B cell (primary cell): ENCODE measurements at regions not wholly inside any gene's neighbourhood (a gene's known extent, or its start where the extent isn't known, plus 50 kb on each side); places are given as distances from the start of the nearest gene placed in this dataset.

ENCODE experiments used
- EZH2 ChIP-seq: IDR thresholded peaks from 2 replicates; pipeline ENCODE4 v1.6.1; 2012; ENCODE audit warnings: borderline replicate concordance, low read depth, mild to moderate bottlenecking, moderate library complexity, low read length; ENCODE audit not compliant: insufficient read depth, poor library complexity, severe bottlenecking
- TF ChIP-seq, protein P1 (sequence below): fragments of 200-600 bp; IDR thresholded peaks from one replicate; pipeline ENCODE4 v1.8.0; 2022; ENCODE audit warnings: antibody characterized with exemption, mild to moderate bottlenecking

DNA sequence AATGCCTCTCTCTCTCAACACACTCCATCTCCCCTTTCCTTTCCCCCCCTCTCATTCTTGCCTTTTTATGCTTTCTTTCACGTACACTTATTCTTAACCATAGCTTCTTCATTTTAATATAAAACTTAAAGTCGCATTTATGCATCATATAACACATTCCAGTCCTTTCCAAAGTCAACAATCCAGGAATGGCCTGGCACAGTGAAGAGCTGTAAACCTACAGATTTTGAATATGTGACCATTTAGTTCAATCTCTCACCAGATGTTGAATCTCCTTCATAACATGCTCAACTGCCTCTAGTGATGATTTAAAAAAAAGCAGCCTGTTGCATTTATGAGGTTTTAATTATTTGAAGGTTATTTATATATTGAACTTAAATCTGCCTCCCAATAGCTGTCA, 186.2 kb upstream of the GRAMD2B start:
- TF ChIP-seq, protein P1, sequence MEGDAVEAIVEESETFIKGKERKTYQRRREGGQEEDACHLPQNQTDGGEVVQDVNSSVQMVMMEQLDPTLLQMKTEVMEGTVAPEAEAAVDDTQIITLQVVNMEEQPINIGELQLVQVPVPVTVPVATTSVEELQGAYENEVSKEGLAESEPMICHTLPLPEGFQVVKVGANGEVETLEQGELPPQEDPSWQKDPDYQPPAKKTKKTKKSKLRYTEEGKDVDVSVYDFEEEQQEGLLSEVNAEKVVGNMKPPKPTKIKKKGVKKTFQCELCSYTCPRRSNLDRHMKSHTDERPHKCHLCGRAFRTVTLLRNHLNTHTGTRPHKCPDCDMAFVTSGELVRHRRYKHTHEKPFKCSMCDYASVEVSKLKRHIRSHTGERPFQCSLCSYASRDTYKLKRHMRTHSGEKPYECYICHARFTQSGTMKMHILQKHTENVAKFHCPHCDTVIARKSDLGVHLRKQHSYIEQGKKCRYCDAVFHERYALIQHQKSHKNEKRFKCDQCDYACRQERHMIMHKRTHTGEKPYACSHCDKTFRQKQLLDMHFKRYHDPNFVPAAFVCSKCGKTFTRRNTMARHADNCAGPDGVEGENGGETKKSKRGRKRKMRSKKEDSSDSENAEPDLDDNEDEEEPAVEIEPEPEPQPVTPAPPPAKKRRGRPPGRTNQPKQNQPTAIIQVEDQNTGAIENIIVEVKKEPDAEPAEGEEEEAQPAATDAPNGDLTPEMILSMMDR: no peak
- no peak for TF ChIP-seq EZH2
